H1 (cell line): ENCODE measurements at regions not wholly inside any gene's neighbourhood (a gene's known extent, or its start where the extent isn't known, plus 50 kb on each side); places are given as distances from the start of the nearest gene placed in this dataset.

Experiments
- CTCF ChIA-PET: fragments of 300-600 bp; sonication (Branson Sonifier 250); formaldehyde crosslinking; loops from one replicate; lab custom pipeline; 2021; ENCODE audit not compliant: partially characterized antibody; lab: Charles Lee
- POLR2A ChIA-PET: fragments of 300-600 bp; sonication (Branson Sonifier 250); formaldehyde crosslinking; loops from one replicate; lab custom pipeline; 2021; ENCODE audit warnings: inconsistent platforms; ENCODE audit not compliant: partially characterized antibody; lab: Charles Lee
- DNase-seq, 2 experiments: peaks; one replicate each; pipeline versions ENCODE4 v3.0.0 to v3.0.0-alpha.2; 2010 to 2022; ENCODE audit warnings: low spot score in 2 of 2, low read depth in 1 of 2, mixed read lengths in 1 of 2
- FAIRE-seq: peaks from 2 replicates; lab custom pipeline; 2011; peaks lifted over from hg19 to GRCh38; lab: Jason Lieb, UNC
- H2AFZ ChIP-seq: 2 replicates; pipeline ENCODE4 v1.8.1; 2012; ENCODE audit warnings: low read length, inconsistent platforms
- H2AK5ac ChIP-seq: 2 replicates; pipeline ENCODE4 v1.6.1; 2013; ENCODE audit warnings: low read depth, low read length
- H2BK120ac ChIP-seq: replicated peaks from 2 replicates; pipeline ENCODE3; 2013; ENCODE audit warnings: low read depth, low read length, inconsistent platforms
- H2BK12ac ChIP-seq: 2 replicates; pipeline ENCODE4 v1.6.1; 2013; ENCODE audit warnings: low read depth, low read length
- H2BK15ac ChIP-seq: 2 replicates; pipeline ENCODE4 v1.6.1; 2013; ENCODE audit warnings: low read length
- H2BK20ac ChIP-seq: 2 replicates; pipeline ENCODE4 v1.6.1; 2013; ENCODE audit warnings: low read length
- H2BK5ac ChIP-seq: 2 replicates; pipeline ENCODE4 v1.6.1; 2013; ENCODE audit warnings: low read depth, low read length
- H3K14ac ChIP-seq: 2 replicates; pipeline ENCODE4 v1.6.1; 2013; ENCODE audit warnings: inconsistent platforms; ENCODE audit not compliant: insufficient read length
- H3K18ac ChIP-seq: 2 replicates; pipeline ENCODE4 v1.6.1; 2013; ENCODE audit warnings: low read length; ENCODE audit errors: extremely low read depth
- H3K23ac ChIP-seq: 2 replicates; pipeline ENCODE4 v1.6.1; 2013; ENCODE audit warnings: inconsistent platforms; ENCODE audit not compliant: insufficient read length
- H3K23me2 ChIP-seq: 2 replicates; pipeline ENCODE4 v1.6.1; 2013; ENCODE audit warnings: low read depth, low read length
- H3K27ac ChIP-seq: 2 replicates; pipeline ENCODE4 v1.6.1; 2011; ENCODE audit warnings: low read depth, low read length, inconsistent platforms
- H3K27me3 ChIP-seq, 4 experiments: replicated peaks in 1 of 4; 1 replicate in 1 of 4; 2 replicates in 3 of 4; pipeline versions ENCODE4 v1.6.1 to v1.8.1; 2011 to 2013; ENCODE audit warnings: low read length in 3 of 4, mild to moderate bottlenecking in 3 of 4, inconsistent platforms in 2 of 4, mixed read lengths in 2 of 4, moderate library complexity in 1 of 4; ENCODE audit not compliant: control insufficient read depth in 3 of 4, insufficient read depth in 3 of 4; ENCODE audit errors: extremely low read depth in 1 of 4
- H3K36me3 ChIP-seq, 4 experiments: 2 replicates each; pipeline versions ENCODE4 v1.6.1 to v1.8.1; 2011 to 2013; ENCODE audit warnings: mild to moderate bottlenecking in 4 of 4, low read length in 3 of 4, moderate library complexity in 2 of 4, control low read depth in 1 of 4, inconsistent platforms in 1 of 4; ENCODE audit not compliant: insufficient read depth in 4 of 4, control insufficient read depth in 2 of 4
- H3K4ac ChIP-seq: replicated peaks from 2 replicates; pipeline ENCODE3; 2013; ENCODE audit warnings: low read length, low read depth, mixed read lengths, inconsistent platforms; ENCODE audit not compliant: insufficient read length
- H3K4me1 ChIP-seq, 4 experiments: replicated peaks in 1 of 4; 1 replicate in 1 of 4; 2 replicates in 3 of 4; pipeline versions ENCODE4 v1.6.1 to v1.8.1; 2011 to 2013; ENCODE audit warnings: low read length in 3 of 4, inconsistent platforms in 2 of 4, mixed read lengths in 1 of 4; ENCODE audit not compliant: insufficient read depth in 4 of 4, control insufficient read depth in 3 of 4
- H3K4me2 ChIP-seq, 2 experiments: 2 replicates each; pipeline versions ENCODE4 v1.6.1 to v1.8.1; 2011 to 2013; ENCODE audit warnings: low read depth in 2 of 2, low read length in 2 of 2, control low read depth in 1 of 2, inconsistent platforms in 1 of 2, mild to moderate bottlenecking in 1 of 2; ENCODE audit not compliant: insufficient read depth in 1 of 2
- H3K4me3 ChIP-seq, 4 experiments: fragments of 200-600, 300-600 bp in 1 of 4; sonication (generic), shearing (Covaris generic), sonication (Bioruptor Twin) in 1 of 4; 2 replicates each; pipeline versions ENCODE4 v1.5.1 to v1.8.1; 2011 to 2016; ENCODE audit warnings: low read length in 4 of 4, low read depth in 3 of 4, control low read depth in 2 of 4, inconsistent platforms in 2 of 4, mild to moderate bottlenecking in 2 of 4, mixed read lengths in 1 of 4, moderate library complexity in 1 of 4; ENCODE audit not compliant: insufficient read depth in 2 of 4; ENCODE audit errors: extremely low read depth in 1 of 4
- H3K56ac ChIP-seq: replicated peaks from 2 replicates; pipeline ENCODE3; 2013; ENCODE audit warnings: low read depth, mild to moderate bottlenecking, mixed read lengths, low read length, inconsistent platforms; ENCODE audit not compliant: insufficient read length
- H3K79me1 ChIP-seq: 2 replicates; pipeline ENCODE4 v1.6.1; 2013; ENCODE audit warnings: low read depth, low read length, control low read depth
- H3K79me2 ChIP-seq, 2 experiments: 2 replicates each; pipeline versions ENCODE4 v1.6.1 to v1.8.1; 2012 to 2013; ENCODE audit warnings: low read length in 2 of 2, mild to moderate bottlenecking in 2 of 2, inconsistent platforms in 1 of 2; ENCODE audit not compliant: insufficient read depth in 2 of 2, control insufficient read depth in 1 of 2
- H3K9ac ChIP-seq, 4 experiments: replicated peaks in 1 of 4; 1 replicate in 1 of 4; 2 replicates in 3 of 4; pipeline versions ENCODE4 v1.6.1 to v1.8.1; 2011 to 2013; ENCODE audit warnings: low read depth in 3 of 4, low read length in 3 of 4, control low read depth in 2 of 4, mild to moderate bottlenecking in 2 of 4, moderate library complexity in 2 of 4, inconsistent platforms in 1 of 4; ENCODE audit errors: extremely low read depth in 1 of 4
- H3K9me3 ChIP-seq, 2 experiments: 2 replicates each; pipeline versions ENCODE4 v1.6.1 to v1.8.1; 2012 to 2013; ENCODE audit warnings: mild to moderate bottlenecking in 2 of 2, moderate library complexity in 2 of 2, control low read depth in 1 of 2, inconsistent platforms in 1 of 2, low read depth in 1 of 2, low read length in 1 of 2, mixed read lengths in 1 of 2; ENCODE audit not compliant: insufficient read depth in 2 of 2
- H4K20me1 ChIP-seq, 2 experiments: replicated peaks in 1 of 2; 2 replicates each; pipeline versions ENCODE3 to v1.8.1; 2011 to 2013; ENCODE audit warnings: inconsistent platforms in 2 of 2, low read length in 2 of 2, mild to moderate bottlenecking in 1 of 2; ENCODE audit not compliant: insufficient read depth in 2 of 2, control insufficient read depth in 1 of 2
- H4K5ac ChIP-seq: 2 replicates; pipeline ENCODE4 v1.6.1; 2013; ENCODE audit warnings: low read length, low read depth, mixed read lengths, inconsistent platforms; ENCODE audit not compliant: insufficient read length
- H4K8ac ChIP-seq: 2 replicates; pipeline ENCODE4 v1.8.0; 2013; ENCODE audit warnings: mild to moderate bottlenecking, moderate library complexity, low read length, inconsistent platforms; ENCODE audit not compliant: insufficient read depth; ENCODE audit errors: extremely low read depth
- H4K91ac ChIP-seq: replicated peaks from 2 replicates; pipeline ENCODE3; 2013; ENCODE audit warnings: low read length, mixed read lengths, inconsistent platforms; ENCODE audit not compliant: insufficient read length
- FOSL1 ChIP-seq: IDR thresholded peaks from 2 replicates; pipeline ENCODE4 v1.6.1; 2011; ENCODE audit warnings: mild to moderate bottlenecking, low read depth, low read length, moderate library complexity; ENCODE audit not compliant: insufficient read depth
- HDAC6 ChIP-seq: IDR thresholded peaks from one replicate; pipeline ENCODE4 v1.7.1; 2012; ENCODE audit warnings: low read depth, mild to moderate bottlenecking, inconsistent platforms, low read length, moderate library complexity
- SRF ChIP-seq: IDR thresholded peaks from 2 replicates; pipeline ENCODE4 v1.6.1; 2011; ENCODE audit warnings: mild to moderate bottlenecking, low read depth, low read length, moderate library complexity
- WGBS, 2 experiments: shearing (Covaris generic) in 1 of 2; methylation state at CpG; one replicate each; pipeline versions ENCODE4 v1.1.6 to v1.1.7; 2013 to 2015; ENCODE audit warnings: low lambda C conversion rate in 2 of 2, mixed read lengths in 2 of 2, inconsistent platforms in 1 of 2, low coverage in 1 of 2, missing lambda C conversion rate in 1 of 2; ENCODE audit not compliant: insufficient replicate concordance in 2 of 2, insufficient coverage in 1 of 2, insufficient read length in 1 of 2; ENCODE audit errors: extremely low coverage in 1 of 2, missing lambda C conversion rate in 1 of 2; 5-methylcytosine and 5-hydroxymethylcytosine counted together

DNA sequence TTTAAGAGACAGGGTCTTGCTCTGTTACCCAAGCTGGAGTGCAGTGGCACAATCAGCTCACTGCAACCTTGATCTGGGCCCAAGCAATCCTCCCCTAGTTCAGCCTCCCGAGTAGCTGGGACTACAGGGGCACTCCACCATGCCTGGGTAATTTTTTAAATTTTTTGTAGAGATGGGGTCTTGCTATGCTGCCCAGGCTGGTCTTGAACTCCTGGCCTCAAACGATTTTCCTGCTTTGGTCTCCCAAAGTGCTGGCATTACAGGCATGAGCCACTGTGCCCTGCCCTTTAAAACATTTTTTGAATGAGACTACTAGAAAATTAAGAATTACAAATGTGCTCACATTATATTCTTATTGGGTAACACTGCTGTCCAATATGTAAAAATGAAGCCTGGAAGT, 161.7 kb upstream of the FAM20A start:
- 80% methylated on average over 2 of the region's 2 CpGs; no CpG with 5 or more reads in 1 of the 2 experiments for WGBS, 2 experiments
- H2BK5ac ChIP-seq, result no peak overlapping the region
- CTCF ChIA-PET, result interaction anchor here (0.9 to 2.9 kb wide), 6 partner anchors 10 to 297 kb away, joined by 3 to 14 read pairs (median 4); no protein-coding TSS in a partner anchor

More for the DNA sequence above, 161.7 kb upstream of the FAM20A start:
- Histone ChIP-seq H3K23me2 (no peaks in the 10 kb centered on the region), H4K20me1 (no peaks in the 10 kb centered on the region), H3K56ac (no peak overlapping the region), H4K8ac (no peak overlapping the region), H3K4me1 (peaks cover 2 to 7% (median 5%) of the 10 kb centered on the region in 4 experiments; a peak in 5 of 7 replicates), H3K9me3 (no peaks in the 10 kb centered on the region), H3K27me3 (no peaks in the 10 kb centered on the region), H2BK12ac (no peak overlapping the region), H4K91ac (no peak overlapping the region), H3K79me2 (no peaks in the 10 kb centered on the region), H2BK20ac (no peak overlapping the region), H3K36me3 (no peaks in the 10 kb centered on the region), H2BK15ac (no peak overlapping the region), H3K23ac (no peak overlapping the region), H3K4me2 (no peak overlapping the region), H2BK120ac (no peak overlapping the region), H3K79me1 (no peaks in the 10 kb centered on the region)
- POLR2A ChIA-PET, result no interaction called here
- no peak for TF ChIP-seq HDAC6
- no peak for TF ChIP-seq FOSL1
- no peak for TF ChIP-seq SRF
- TF ChIP-seq, all 59 proteins: peak for 0
- no peak overlapping the region for H3K14ac ChIP-seq
- no peak overlapping the region for H2AFZ ChIP-seq
- DNase-seq (no peak), FAIRE-seq (no peak)
- H3K27ac ChIP-seq, result no peak overlapping the region
- no peak overlapping the region for H3K18ac ChIP-seq
- H4K5ac ChIP-seq, result no peak overlapping the region
- no peak overlapping the region for H2AK5ac ChIP-seq
- no peak overlapping the region for H3K4me3 ChIP-seq
- no peak overlapping the region for H3K4ac ChIP-seq
- no peak overlapping the region for H3K9ac ChIP-seq
